Activated T-helper 1 cell treated with anti-CD3 and anti-CD28 coated beads, Interleukin-12 subunit alpha, Interleukin-12 subunit beta, Interleukin-2, Interleukin-4 antibody, amounts not matched to agents 30 ng/mL and 10 ng/mL and 1 ng/mL, durations not matched to agents 14 hours and 24 hours and 36 hours (primary cell): ENCODE measurements at regions not wholly inside any gene's neighbourhood (a gene's known extent, or its start where the extent isn't known, plus 50 kb on each side); places are given as distances from the start of the nearest gene placed in this dataset.

Experiments used
- DNase-seq: peaks from one replicate; pipeline ENCODE4 v3.0.0; 2021; ENCODE audit warnings: low spot score
- H3K27ac Mint-ChIP-seq: one replicate; pipeline ENCODE4 v1.8.0; 2021; ENCODE audit warnings: mild to moderate bottlenecking, mixed read lengths
- H3K27me3 Mint-ChIP-seq: one replicate; pipeline ENCODE4 v1.8.0; 2022; ENCODE audit warnings: mild to moderate bottlenecking, moderate library complexity, mixed read lengths; ENCODE audit not compliant: insufficient read depth
- H3K36me3 Mint-ChIP-seq: one replicate; pipeline ENCODE4 v1.8.0; 2021; ENCODE audit warnings: low read depth, mixed read lengths
- H3K4me1 Mint-ChIP-seq: one replicate; pipeline ENCODE4 v1.8.0; 2021; ENCODE audit warnings: low read depth, mixed read lengths
- H3K4me3 Mint-ChIP-seq: one replicate; pipeline ENCODE4 v1.8.0; 2021; ENCODE audit warnings: mild to moderate bottlenecking, moderate library complexity, mixed read lengths
- H3K9me3 Mint-ChIP-seq: one replicate; pipeline ENCODE4 v1.8.0; 2021; ENCODE audit warnings: mixed read lengths
- intact Hi-C: fragments of 100-400 bp; cut with micrococcal nuclease; formaldehyde crosslinking; loops from one replicate; pipeline ENCODE4 v1.15.1; 2024

GRCh38 chr4:180805101-180805500 is 1438.1 kb upstream of the TENM3 start:
- no peaks in the 10 kb centered on the region for H3K4me1 Mint-ChIP-seq
- no peak overlapping the region for H3K4me3 Mint-ChIP-seq

DNA sequence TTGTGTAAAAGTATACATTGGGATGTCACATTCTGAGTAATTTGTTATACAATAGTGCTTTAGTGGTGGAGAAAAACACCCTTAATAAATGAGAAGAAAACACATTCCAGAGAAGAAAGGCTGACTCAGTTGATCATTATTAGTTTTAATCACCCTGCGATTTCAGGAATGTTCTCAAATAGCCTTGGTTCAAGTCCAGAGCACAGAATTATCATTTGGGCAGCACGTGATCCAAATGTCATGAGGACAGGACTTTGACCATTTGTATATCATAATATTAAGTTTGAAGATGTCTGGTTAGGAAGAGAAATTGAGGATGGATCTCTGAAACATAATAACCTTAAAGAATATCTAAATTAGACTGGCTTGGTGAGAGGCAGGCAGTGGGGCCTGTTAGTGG is 1434.3 kb upstream of the TENM3 start:
- intact Hi-C loops, result no loop called here
- no peaks in the 10 kb centered on the region for H3K4me1 Mint-ChIP-seq
- no peaks in the 10 kb centered on the region for H3K27me3 Mint-ChIP-seq
- no peaks in the 10 kb centered on the region for H3K36me3 Mint-ChIP-seq
- H3K9me3 Mint-ChIP-seq, result no peaks in the 10 kb centered on the region
- no peak for DNase-seq
- H3K4me3 Mint-ChIP-seq, result no peak overlapping the region
- no peak overlapping the region for H3K27ac Mint-ChIP-seq

More at GRCh38 chr4:180805101-180805500, 1438.1 kb upstream of the TENM3 start:
- Mint-ChIP-seq H3K36me3 (no peaks in the 10 kb centered on the region), H3K27ac (no peak overlapping the region), H3K9me3 (no peaks in the 10 kb centered on the region), H3K27me3 (no peaks in the 10 kb centered on the region)
- DNase-seq, result no peak
- intact Hi-C loops, result no loop called here

DNA sequence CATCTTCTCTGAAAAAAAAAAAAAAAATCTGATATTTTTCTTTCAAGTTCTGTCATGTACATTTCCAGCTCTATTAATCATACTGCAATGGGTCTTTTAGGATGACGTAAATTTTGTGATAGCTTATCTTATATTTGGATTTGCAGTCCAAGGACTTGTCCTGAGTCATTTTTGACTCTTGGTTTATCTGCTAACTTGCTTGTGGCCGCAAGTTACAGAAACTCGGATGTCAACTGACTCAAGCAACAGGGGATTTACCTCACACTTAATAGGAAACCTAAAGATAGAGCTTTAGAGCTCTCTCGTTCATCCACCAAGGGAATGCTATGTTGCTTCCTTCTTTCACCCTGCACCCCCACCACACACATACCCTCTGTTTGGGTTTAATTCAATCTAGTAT is 1433.8 kb upstream of the TENM3 start:
- H3K27me3 Mint-ChIP-seq, result no peaks in the 10 kb centered on the region

GRCh38 chr4:180810581-180810980 is 1432.6 kb upstream of the TENM3 start:
- Mint-ChIP-seq H3K27me3 (no peaks in the 10 kb centered on the region), H3K4me1 (no peaks in the 10 kb centered on the region), H3K36me3 (no peaks in the 10 kb centered on the region), H3K27ac (no peak overlapping the region), H3K4me3 (no peak overlapping the region), H3K9me3 (no peaks in the 10 kb centered on the region)
- intact Hi-C loops, result no loop called here
- DNase-seq, result no peak

More for the DNA sequence above, 1433.8 kb upstream of the TENM3 start:
- no peak for DNase-seq
- Mint-ChIP-seq H3K4me1 (no peaks in the 10 kb centered on the region), H3K36me3 (no peaks in the 10 kb centered on the region), H3K27ac (no peak overlapping the region), H3K4me3 (no peak overlapping the region), H3K9me3 (no peaks in the 10 kb centered on the region)
- intact Hi-C loops, result no loop called here

DNA sequence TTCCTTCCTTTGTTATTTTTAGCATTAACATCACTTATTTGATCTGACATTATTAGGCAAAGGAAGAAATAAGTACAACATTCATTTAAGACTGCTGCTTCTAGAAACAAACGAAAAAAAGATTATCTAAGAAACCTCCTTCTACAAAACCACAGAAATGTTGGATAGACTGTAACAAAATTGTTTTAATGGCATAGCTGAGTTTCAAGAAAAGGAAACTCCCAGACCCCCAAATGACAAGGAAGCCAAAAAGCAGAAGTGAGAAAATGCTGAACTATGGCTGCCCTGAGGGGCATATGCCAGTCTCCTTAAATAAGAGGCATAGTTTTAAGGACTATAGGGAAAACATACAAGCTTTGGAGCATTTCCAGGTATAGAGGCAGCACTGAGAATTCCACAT is 1431.6 kb upstream of the TENM3 start:
- Mint-ChIP-seq H3K27me3 (no peaks in the 10 kb centered on the region), H3K36me3 (no peaks in the 10 kb centered on the region), H3K4me3 (no peak overlapping the region), H3K27ac (no peak overlapping the region), H3K9me3 (no peaks in the 10 kb centered on the region), H3K4me1 (no peaks in the 10 kb centered on the region)
- no peak for DNase-seq
- intact Hi-C loops, result no loop called here

DNA sequence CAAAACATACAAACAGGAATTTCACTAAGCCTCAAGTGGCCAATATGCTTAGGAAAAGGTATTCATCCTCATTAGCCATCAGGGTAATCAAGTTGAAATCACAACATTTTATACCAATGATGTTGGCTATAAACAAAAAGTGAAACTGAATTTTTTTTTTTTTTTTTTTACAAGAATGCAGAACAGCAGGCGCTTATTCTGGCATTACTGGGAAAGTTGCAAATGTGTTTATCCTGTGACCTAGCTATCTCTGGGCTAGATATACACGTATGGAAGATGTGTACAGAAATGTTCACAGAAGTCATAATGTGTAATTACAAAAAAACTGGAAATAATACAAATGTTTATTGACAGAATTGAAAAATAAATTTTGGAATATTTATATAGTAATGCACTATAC is 1430.4 kb upstream of the TENM3 start:
- H3K9me3 Mint-ChIP-seq, result no peaks in the 10 kb centered on the region
- intact Hi-C loops, result no loop called here
- H3K4me1 Mint-ChIP-seq, result no peaks in the 10 kb centered on the region
- no peak overlapping the region for H3K4me3 Mint-ChIP-seq
- no peak for DNase-seq
- no peak overlapping the region for H3K27ac Mint-ChIP-seq
- H3K36me3 Mint-ChIP-seq, result no peaks in the 10 kb centered on the region
- no peaks in the 10 kb centered on the region for H3K27me3 Mint-ChIP-seq

GRCh38 chr4:180814875-180815417 is 1428.3 kb upstream of the TENM3 start:
- Mint-ChIP-seq H3K36me3 (no peaks in the 10 kb centered on the region), H3K4me3 (no peak overlapping the region), H3K9me3 (no peaks in the 10 kb centered on the region), H3K27me3 (no peaks in the 10 kb centered on the region), H3K4me1 (no peaks in the 10 kb centered on the region), H3K27ac (no peak overlapping the region)
- no peak for DNase-seq
- intact Hi-C loops, result no loop called here

DNA sequence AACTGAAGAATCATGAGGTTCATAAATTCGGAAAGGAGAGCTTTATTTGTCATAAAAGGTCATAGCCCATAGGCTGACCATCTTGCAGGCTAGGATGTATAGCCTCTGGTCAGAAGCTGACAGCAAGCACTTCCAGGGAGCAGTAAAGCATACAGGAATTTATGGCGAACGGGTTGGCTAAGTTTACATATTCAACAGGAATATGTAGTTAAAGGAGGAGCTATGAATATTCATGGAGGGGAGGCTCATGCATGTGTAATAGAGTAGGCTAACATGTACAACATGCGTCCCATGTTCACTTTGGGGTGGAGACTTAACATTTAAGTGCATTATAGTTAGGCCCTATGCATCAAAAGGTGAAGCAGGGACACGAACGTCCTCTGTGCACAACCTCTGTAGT is 1425.7 kb upstream of the TENM3 start:
- Mint-ChIP-seq H3K4me3 (no peak overlapping the region), H3K36me3 (no peaks in the 10 kb centered on the region), H3K27me3 (no peaks in the 10 kb centered on the region), H3K4me1 (no peaks in the 10 kb centered on the region), H3K27ac (no peak overlapping the region), H3K9me3 (no peaks in the 10 kb centered on the region)
- DNase-seq, result no peak
- intact Hi-C loops, result no loop called here

- no peaks in the 10 kb centered on the region for H3K27me3 Mint-ChIP-seq
- no peak for DNase-seq
- no peaks in the 10 kb centered on the region for H3K4me1 Mint-ChIP-seq
- no peak overlapping the region for H3K27ac Mint-ChIP-seq
- H3K9me3 Mint-ChIP-seq, result no peaks in the 10 kb centered on the region
- intact Hi-C loops, result no loop called here
- no peak overlapping the region for H3K4me3 Mint-ChIP-seq
- H3K36me3 Mint-ChIP-seq, result no peaks in the 10 kb centered on the region
Measured at GRCh38 chr4:180823108-180823507, 1420.1 kb upstream of the TENM3 start.

DNA sequence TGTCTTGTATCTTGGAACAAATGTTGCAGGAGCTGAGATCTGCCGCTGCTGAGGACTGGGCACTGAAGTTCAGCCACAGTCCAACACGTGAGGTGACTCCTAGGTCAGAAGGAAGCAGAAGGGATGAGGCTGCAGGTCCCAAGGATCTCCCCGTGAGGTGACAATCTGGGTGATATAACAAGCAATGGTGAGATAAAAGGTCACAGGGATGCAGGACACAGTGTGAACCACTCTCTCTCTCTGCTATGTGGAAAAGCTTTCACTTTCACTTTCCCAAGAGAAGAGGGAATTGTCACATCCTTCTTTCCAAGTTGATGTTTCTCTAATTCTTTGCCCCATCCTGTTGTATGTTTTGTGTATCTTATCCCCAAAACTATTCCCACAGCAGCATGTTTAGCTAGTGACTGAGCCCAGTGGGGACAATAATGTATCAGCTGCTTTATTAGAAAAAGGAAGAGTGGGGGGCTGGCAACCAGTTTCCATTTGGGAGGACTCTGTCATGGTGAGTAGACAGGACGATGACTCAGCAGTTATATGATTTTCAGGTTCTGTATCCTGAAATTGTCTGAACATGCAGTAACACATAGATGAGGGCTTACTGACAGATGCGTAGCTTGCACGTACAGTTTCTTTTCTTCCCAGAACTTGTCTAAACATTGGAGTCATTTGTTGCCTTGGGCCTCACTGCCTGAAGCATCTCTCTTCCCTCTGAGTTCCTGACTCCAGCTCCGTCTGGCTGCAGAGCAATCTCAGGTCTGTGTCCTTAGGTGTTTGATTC is 1415.8 kb upstream of the TENM3 start:
- no peak overlapping the region for H3K4me3 Mint-ChIP-seq
- intact Hi-C loops, result no loop called here
- H3K36me3 Mint-ChIP-seq, result no peaks in the 10 kb centered on the region
- H3K9me3 Mint-ChIP-seq, result no peaks in the 10 kb centered on the region
- DNase-seq, result no peak
- no peaks in the 10 kb centered on the region for H3K4me1 Mint-ChIP-seq
- H3K27ac Mint-ChIP-seq, result no peak overlapping the region
- H3K27me3 Mint-ChIP-seq, result no peaks in the 10 kb centered on the region

- Mint-ChIP-seq H3K36me3 (no peaks in the 10 kb centered on the region), H3K9me3 (no peaks in the 10 kb centered on the region), H3K4me3 (no peak overlapping the region), H3K27me3 (no peaks in the 10 kb centered on the region), H3K27ac (no peak overlapping the region), H3K4me1 (no peaks in the 10 kb centered on the region)
- DNase-seq, result no peak
- intact Hi-C loops, result no loop called here
Measured at GRCh38 chr4:180828455-180829018, 1414.7 kb upstream of the TENM3 start.

DNA sequence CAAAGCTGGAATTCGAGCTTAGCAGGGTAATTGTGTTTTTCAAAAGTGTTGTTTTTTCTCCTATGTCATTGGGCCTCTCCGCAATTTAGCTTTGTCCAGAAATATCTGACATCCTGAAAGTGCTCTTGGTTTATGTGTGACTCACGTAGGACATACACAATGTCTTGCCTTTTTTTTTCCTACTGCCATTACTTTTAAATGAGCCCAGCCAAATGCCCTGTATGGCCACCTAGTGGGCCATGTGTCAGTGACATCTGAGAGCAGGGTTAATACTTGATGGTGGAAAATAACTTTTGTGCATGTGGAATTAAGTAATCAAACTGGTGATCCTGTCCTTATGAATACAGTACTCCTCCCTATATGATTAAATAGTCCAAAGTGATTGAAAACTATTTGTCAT is 1411.1 kb upstream of the TENM3 start:
- intact Hi-C loops, result no loop called here
- Mint-ChIP-seq H3K9me3 (no peaks in the 10 kb centered on the region), H3K27ac (no peak overlapping the region)

DNA sequence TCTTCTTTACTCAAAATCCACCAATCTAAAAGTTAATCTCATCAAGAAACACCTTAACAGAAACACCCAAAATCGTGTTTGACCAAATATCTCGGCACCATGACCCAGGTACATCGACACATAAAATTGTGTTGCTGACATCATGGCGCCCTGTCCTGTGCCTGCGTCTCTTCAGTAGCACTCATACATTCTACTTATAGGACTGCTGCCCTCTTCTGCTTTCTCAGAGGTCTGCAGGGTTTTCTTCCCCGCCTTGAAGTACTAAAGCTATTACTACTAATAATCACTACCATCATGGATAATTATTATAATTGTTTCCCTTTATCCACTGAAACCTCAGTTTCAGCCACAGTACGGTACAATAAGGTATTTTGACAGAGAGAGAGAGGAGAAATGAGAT is 1403.1 kb upstream of the TENM3 start:
- intact Hi-C loops, result no loop called here
- Mint-ChIP-seq H3K36me3 (no peaks in the 10 kb centered on the region), H3K4me3 (no peak overlapping the region), H3K4me1 (no peaks in the 10 kb centered on the region), H3K27ac (no peak overlapping the region), H3K27me3 (no peaks in the 10 kb centered on the region), H3K9me3 (no peaks in the 10 kb centered on the region)
- no peak for DNase-seq

More for the DNA sequence above, 1411.1 kb upstream of the TENM3 start:
- no peaks in the 10 kb centered on the region for H3K36me3 Mint-ChIP-seq
- DNase-seq, result no peak
- no peaks in the 10 kb centered on the region for H3K4me1 Mint-ChIP-seq
- no peak overlapping the region for H3K4me3 Mint-ChIP-seq
- no peaks in the 10 kb centered on the region for H3K27me3 Mint-ChIP-seq
